A549 (cell line): ENCODE measurements at regions not wholly inside any gene's neighbourhood (a gene's known extent, or its start where the extent isn't known, plus 50 kb on each side); places are given as distances from the start of the nearest gene placed in this dataset.

Experiments
- FOXS1 ChIP-seq: fragments of 250-450 bp; sonication (Bioruptor Pico); IDR thresholded peaks from 2 replicates; pipeline ENCODE4 v1.5.0; 2020; ENCODE audit warnings: mild to moderate bottlenecking, moderate library complexity
- JUN ChIP-seq, 2 experiments: fragments of >200 bp; sonication (Bioruptor Twin); formaldehyde crosslinking; IDR thresholded peaks; 2 replicates in 1 of 2; 3 replicates in 1 of 2; pipeline ENCODE4 v1.6.1; 2016 to 2017
- MAFK ChIP-seq: fragments of 450-650 bp; IDR thresholded peaks from 2 replicates; pipeline ENCODE4 v1.6.1; 2014; ENCODE audit not compliant: partially characterized antibody
- MAX ChIP-seq: IDR thresholded peaks from 2 replicates; pipeline ENCODE4 v1.6.1; 2012
- POLR2A ChIP-seq: IDR thresholded peaks from 2 replicates; pipeline ENCODE4 v1.6.1; 2012; ENCODE audit warnings: mild to moderate bottlenecking, low read length
- RFX5 ChIP-seq: fragments of 450-650 bp; IDR thresholded peaks from 2 replicates; pipeline ENCODE4 v1.7.1; 2014; ENCODE audit warnings: antibody characterized with exemption, mild to moderate bottlenecking, moderate library complexity
- SMC3 ChIP-seq: fragments of >200 bp; sonication (Bioruptor Twin); formaldehyde crosslinking; IDR thresholded peaks from 3 replicates; pipeline ENCODE4 v1.6.1; 2018; ENCODE audit warnings: inconsistent platforms
- TF ChIP-seq, protein P1 (sequence below): fragments of >200 bp; sonication (Bioruptor Twin); formaldehyde crosslinking; IDR thresholded peaks from 3 replicates; pipeline ENCODE4 v1.5.1; 2016
- TF ChIP-seq, protein P2 (sequence below): fragments of 200-600 bp; sonication (generic); IDR thresholded peaks from 2 replicates; pipeline ENCODE4 v1.6.1; 2016; ENCODE audit warnings: antibody characterized with exemption, mild to moderate bottlenecking, moderate library complexity
- TF ChIP-seq, protein P3 (sequence below): fragments of 150-350 bp; IDR thresholded peaks from 2 replicates; pipeline ENCODE4 v1.6.1; 2014; ENCODE audit warnings: low read depth, mild to moderate bottlenecking, low read length

- TF ChIP-seq, protein P1, sequence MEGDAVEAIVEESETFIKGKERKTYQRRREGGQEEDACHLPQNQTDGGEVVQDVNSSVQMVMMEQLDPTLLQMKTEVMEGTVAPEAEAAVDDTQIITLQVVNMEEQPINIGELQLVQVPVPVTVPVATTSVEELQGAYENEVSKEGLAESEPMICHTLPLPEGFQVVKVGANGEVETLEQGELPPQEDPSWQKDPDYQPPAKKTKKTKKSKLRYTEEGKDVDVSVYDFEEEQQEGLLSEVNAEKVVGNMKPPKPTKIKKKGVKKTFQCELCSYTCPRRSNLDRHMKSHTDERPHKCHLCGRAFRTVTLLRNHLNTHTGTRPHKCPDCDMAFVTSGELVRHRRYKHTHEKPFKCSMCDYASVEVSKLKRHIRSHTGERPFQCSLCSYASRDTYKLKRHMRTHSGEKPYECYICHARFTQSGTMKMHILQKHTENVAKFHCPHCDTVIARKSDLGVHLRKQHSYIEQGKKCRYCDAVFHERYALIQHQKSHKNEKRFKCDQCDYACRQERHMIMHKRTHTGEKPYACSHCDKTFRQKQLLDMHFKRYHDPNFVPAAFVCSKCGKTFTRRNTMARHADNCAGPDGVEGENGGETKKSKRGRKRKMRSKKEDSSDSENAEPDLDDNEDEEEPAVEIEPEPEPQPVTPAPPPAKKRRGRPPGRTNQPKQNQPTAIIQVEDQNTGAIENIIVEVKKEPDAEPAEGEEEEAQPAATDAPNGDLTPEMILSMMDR: no peak
- TF ChIP-seq POLR2A: no peak
- TF ChIP-seq SMC3: no peak
- TF ChIP-seq JUN (IDR thresholded peaks at IDR 0.05): no peak
- no peak for TF ChIP-seq MAX
- TF ChIP-seq, protein P2, sequence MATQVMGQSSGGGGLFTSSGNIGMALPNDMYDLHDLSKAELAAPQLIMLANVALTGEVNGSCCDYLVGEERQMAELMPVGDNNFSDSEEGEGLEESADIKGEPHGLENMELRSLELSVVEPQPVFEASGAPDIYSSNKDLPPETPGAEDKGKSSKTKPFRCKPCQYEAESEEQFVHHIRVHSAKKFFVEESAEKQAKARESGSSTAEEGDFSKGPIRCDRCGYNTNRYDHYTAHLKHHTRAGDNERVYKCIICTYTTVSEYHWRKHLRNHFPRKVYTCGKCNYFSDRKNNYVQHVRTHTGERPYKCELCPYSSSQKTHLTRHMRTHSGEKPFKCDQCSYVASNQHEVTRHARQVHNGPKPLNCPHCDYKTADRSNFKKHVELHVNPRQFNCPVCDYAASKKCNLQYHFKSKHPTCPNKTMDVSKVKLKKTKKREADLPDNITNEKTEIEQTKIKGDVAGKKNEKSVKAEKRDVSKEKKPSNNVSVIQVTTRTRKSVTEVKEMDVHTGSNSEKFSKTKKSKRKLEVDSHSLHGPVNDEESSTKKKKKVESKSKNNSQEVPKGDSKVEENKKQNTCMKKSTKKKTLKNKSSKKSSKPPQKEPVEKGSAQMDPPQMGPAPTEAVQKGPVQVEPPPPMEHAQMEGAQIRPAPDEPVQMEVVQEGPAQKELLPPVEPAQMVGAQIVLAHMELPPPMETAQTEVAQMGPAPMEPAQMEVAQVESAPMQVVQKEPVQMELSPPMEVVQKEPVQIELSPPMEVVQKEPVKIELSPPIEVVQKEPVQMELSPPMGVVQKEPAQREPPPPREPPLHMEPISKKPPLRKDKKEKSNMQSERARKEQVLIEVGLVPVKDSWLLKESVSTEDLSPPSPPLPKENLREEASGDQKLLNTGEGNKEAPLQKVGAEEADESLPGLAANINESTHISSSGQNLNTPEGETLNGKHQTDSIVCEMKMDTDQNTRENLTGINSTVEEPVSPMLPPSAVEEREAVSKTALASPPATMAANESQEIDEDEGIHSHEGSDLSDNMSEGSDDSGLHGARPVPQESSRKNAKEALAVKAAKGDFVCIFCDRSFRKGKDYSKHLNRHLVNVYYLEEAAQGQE: no peak
- no peak for TF ChIP-seq RFX5
- TF ChIP-seq MAFK: no peak
- no peak for TF ChIP-seq FOXS1 (CRISPR knock-in tag)
- TF ChIP-seq, protein P3, sequence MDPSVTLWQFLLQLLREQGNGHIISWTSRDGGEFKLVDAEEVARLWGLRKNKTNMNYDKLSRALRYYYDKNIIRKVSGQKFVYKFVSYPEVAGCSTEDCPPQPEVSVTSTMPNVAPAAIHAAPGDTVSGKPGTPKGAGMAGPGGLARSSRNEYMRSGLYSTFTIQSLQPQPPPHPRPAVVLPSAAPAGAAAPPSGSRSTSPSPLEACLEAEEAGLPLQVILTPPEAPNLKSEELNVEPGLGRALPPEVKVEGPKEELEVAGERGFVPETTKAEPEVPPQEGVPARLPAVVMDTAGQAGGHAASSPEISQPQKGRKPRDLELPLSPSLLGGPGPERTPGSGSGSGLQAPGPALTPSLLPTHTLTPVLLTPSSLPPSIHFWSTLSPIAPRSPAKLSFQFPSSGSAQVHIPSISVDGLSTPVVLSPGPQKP: no peak
These were observed 293.5 kb downstream of the MED10 start for GRCh38 chr5:6084836-6085235.
